ENCODE measurements at regions not wholly inside any gene's neighbourhood (a gene's known extent, or its start where the extent isn't known, plus 50 kb on each side); places are given as distances from the start of the nearest gene placed in this dataset.
"Not testable (repeated sequence)": the region's sequence is repeated elsewhere in the genome, so short reads cannot be mapped to it uniquely, and the experiment has no call there.

DNA sequence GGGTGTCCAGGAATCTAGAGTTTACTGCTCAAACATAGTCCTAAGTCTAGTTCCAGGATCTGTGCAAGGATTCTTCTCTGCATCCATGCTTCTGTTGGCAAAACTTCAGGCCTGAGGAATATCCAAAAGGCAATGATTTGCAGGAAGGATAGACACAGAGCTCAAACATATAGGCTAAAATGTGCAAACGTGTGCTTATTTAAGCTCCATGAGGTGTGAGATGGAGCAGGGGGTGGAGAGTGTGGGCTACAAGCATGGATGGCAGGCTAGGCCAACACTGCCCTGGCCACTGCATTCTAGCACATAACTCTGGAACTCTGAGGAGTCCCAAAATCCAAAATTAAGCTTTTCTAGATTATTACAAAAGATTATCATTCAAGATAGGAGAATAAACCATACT, 301.1 kb downstream of the PAX3 start:
- Histone ChIP-seq H3K4me3 (ENCODE audit: insufficient read depth, low read depth, low read length) (no peak overlapping the region), H3K27me3 (ENCODE audit: control insufficient read depth, insufficient read depth, low read length) (no peaks in the 10 kb centered on the region), H3K36me3 (replicated peaks; ENCODE audit: control insufficient read depth, insufficient read depth, low read length) (no peaks in the 10 kb centered on the region)
- DNase-seq, result no peak

DNA sequence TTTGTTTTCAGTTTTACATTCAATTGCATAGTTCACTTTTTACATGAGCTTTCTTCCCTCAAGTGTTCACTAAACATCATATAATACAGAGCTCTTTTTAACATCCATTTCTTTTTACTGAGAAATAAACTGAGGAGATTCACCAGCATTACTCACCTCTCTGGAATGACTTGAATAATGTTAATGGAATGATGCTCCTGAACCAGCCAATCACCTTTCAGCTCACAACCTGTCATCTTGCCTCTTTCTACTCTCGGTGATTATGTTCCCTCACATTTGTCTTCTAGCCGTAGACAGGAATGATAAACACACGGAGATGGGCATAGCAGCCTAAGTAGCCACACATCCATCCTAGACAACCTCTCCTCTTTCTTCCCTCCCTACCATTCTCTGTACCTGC, 301.7 kb downstream of the PAX3 start:
- Histone ChIP-seq H3K36me3 (replicated peaks; ENCODE audit: control insufficient read depth, insufficient read depth, low read length) (no peaks in the 10 kb centered on the region), H3K27me3 (ENCODE audit: control insufficient read depth, insufficient read depth, low read length) (no peaks in the 10 kb centered on the region), H3K4me3 (ENCODE audit: insufficient read depth, low read depth, low read length) (no peak overlapping the region)
- peak; percentile 5 for DNase-seq

GRCh38 chr2:221994926-221995325, 303.9 kb downstream of the PAX3 start:
- no peak for DNase-seq
- H3K27me3 ChIP-seq (ENCODE audit: control insufficient read depth, insufficient read depth, low read length), result no peaks in the 10 kb centered on the region
- no peak overlapping the region for H3K4me3 ChIP-seq (ENCODE audit: insufficient read depth, low read depth, low read length)
- H3K36me3 ChIP-seq (replicated peaks; ENCODE audit: control insufficient read depth, insufficient read depth, low read length), result no peaks in the 10 kb centered on the region

DNA sequence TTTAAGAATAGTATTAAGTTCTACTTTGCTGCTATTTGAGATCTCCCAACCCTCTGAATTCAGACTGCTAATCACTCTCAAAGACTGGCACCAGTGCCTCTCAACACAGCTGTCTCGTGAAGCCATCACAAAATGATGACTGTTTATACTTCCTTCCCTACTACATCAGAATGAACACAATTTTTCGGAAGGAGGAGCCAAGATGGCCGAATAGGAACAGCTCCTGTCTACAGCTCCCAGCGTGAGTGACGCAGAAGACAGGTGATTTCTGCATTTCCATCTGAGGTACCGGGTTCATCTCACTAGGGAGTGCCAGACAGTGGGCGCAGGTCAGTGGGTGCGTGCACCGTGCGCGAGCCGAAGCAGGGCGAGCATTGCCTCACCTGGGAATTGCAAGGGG, 314.4 kb downstream of the PAX3 start:
- H3K4me3 ChIP-seq (ENCODE audit: insufficient read depth, low read depth, low read length); H3K36me3 ChIP-seq (replicated peaks; ENCODE audit: control insufficient read depth, insufficient read depth, low read length); DNase-seq; H3K27me3 ChIP-seq (ENCODE audit: control insufficient read depth, insufficient read depth, low read length): not testable (repeated sequence)

GRCh38 chr2:221981912-221982470, 316.8 kb downstream of the PAX3 start:
- DNase-seq, result no peak
- H3K27me3 ChIP-seq (ENCODE audit: control insufficient read depth, insufficient read depth, low read length), result no peaks in the 10 kb centered on the region
- no peaks in the 10 kb centered on the region for H3K36me3 ChIP-seq (replicated peaks; ENCODE audit: control insufficient read depth, insufficient read depth, low read length)
- H3K4me3 ChIP-seq (ENCODE audit: insufficient read depth, low read depth, low read length), result no peak overlapping the region

DNA sequence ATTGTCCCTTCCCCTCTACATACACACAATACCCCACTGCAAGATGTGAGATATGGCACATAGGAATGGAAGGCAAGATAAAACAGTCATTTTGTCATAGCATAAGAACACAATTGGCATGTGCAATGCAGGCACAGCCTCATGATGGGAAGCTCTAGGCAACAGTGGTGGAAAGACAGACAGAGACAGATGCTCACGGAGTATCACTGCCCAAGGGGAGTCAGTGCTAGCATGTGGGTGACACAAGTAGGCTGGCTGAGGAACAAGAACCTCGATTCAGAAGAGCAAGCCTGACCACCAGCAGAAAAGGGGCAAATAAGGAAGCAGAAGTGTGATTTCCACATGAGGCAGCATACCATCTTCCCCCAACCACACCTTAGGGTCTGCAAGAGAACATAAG, 323.6 kb downstream of the PAX3 start:
- Histone ChIP-seq H3K27me3 (ENCODE audit: control insufficient read depth, insufficient read depth, low read length) (no peaks in the 10 kb centered on the region), H3K4me3 (ENCODE audit: insufficient read depth, low read depth, low read length) (no peak overlapping the region), H3K36me3 (replicated peaks; ENCODE audit: control insufficient read depth, insufficient read depth, low read length) (no peaks in the 10 kb centered on the region)
- no peak for DNase-seq

- no peak for DNase-seq
- Histone ChIP-seq H3K36me3 (replicated peaks; ENCODE audit: control insufficient read depth, insufficient read depth, low read length) (no peaks in the 10 kb centered on the region), H3K4me3 (ENCODE audit: insufficient read depth, low read depth, low read length) (no peak overlapping the region), H3K27me3 (ENCODE audit: control insufficient read depth, insufficient read depth, low read length) (no peaks in the 10 kb centered on the region)
Measured at GRCh38 chr2:221973902-221974301, 324.9 kb downstream of the PAX3 start.

- DNase-seq, result no peak
- H3K27me3 ChIP-seq (ENCODE audit: control insufficient read depth, insufficient read depth, low read length), result no peaks in the 10 kb centered on the region
- H3K4me3 ChIP-seq (ENCODE audit: insufficient read depth, low read depth, low read length), result no peak overlapping the region
- no peaks in the 10 kb centered on the region for H3K36me3 ChIP-seq (replicated peaks; ENCODE audit: control insufficient read depth, insufficient read depth, low read length)
Measured at GRCh38 chr2:221973502-221973901, 325.3 kb downstream of the PAX3 start.

GRCh38 chr2:221972813-221973478, 325.9 kb downstream of the PAX3 start:
- no peaks in the 10 kb centered on the region for H3K27me3 ChIP-seq (ENCODE audit: control insufficient read depth, insufficient read depth, low read length)
- DNase-seq, result no peak
- no peak overlapping the region for H3K4me3 ChIP-seq (ENCODE audit: insufficient read depth, low read depth, low read length)
- no peaks in the 10 kb centered on the region for H3K36me3 ChIP-seq (replicated peaks; ENCODE audit: control insufficient read depth, insufficient read depth, low read length)

DNA sequence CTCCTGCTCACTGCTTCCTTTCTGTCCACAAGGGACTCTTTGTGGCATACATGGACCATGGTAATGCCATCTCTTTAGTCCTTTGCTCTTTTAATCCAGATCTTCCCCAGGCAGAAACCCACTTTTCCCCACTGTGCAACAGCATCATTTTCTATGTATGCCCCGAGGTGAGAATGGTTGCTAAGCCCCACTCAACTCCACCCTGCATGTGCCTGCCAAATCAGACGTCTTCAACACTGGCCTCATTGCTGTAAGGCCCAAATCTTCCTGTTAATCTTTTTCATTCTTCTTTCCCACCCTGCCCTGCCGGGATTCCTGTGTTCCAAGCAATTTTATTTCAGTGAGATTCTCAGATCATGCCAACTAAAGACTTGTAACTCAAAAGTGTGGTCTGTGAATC, 328.4 kb downstream of the PAX3 start:
- no peaks in the 10 kb centered on the region for H3K36me3 ChIP-seq (replicated peaks; ENCODE audit: control insufficient read depth, insufficient read depth, low read length)
- H3K27me3 ChIP-seq (ENCODE audit: control insufficient read depth, insufficient read depth, low read length), result no peaks in the 10 kb centered on the region
- no peak overlapping the region for H3K4me3 ChIP-seq (ENCODE audit: insufficient read depth, low read depth, low read length)
- DNase-seq, result no peak

DNA sequence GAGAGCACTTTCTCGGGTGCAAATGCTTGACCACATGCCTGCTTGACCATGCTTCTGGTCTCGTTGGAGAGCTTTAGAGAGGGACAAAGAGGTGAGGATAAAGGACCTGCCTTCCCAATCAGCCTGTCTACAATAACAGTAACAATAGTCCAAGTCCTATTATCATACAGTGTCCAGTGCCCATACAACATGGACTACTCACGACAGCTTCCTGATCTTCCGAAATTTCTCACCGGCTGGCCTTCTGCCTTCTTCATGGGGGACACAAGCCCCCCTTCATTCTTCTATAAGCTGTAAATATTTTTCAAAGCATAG, 329.0 kb downstream of the PAX3 start:
- DNase-seq, result no peak
- Histone ChIP-seq H3K27me3 (ENCODE audit: control insufficient read depth, insufficient read depth, low read length) (no peaks in the 10 kb centered on the region), H3K36me3 (replicated peaks; ENCODE audit: control insufficient read depth, insufficient read depth, low read length) (no peaks in the 10 kb centered on the region), H3K4me3 (ENCODE audit: insufficient read depth, low read depth, low read length) (no peak overlapping the region)

DNA sequence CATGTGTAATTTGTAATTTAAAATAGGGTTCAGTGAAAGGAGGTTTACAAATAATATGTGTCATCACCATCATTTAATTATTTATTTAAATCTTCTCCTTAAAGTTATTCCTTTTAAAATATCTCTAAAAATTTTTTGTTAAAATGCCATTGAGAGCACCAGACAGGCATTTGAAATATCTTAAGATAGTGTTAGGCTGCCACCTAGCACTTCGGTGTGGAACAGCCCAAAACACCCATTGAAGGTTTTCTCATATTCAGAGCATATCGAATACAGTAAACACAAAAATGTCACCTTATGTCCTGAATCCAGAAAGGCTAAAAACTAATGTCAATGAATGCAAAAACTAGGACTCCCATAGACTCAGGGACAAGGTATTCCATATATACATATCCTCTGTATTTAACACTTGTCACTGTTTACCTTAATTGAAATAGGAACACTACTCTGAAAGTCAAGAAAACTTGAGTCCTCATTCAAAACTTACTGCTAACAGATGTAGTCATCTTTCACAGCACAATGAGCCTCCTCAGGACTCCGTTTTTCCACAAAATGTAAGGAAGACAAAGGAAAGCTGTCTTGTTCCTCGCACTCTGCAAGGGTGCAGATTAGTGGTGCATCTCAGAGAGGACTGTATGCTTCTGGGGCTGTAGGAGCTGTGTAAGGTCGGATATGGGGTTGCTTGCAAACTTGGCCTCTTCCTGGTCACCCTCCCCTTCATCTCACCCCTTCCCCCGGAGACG, 329.5 kb downstream of the PAX3 start:
- H3K36me3 ChIP-seq (replicated peaks; ENCODE audit: control insufficient read depth, insufficient read depth, low read length), result no peaks in the 10 kb centered on the region
- no peak overlapping the region for H3K4me3 ChIP-seq (ENCODE audit: insufficient read depth, low read depth, low read length)
- H3K27me3 ChIP-seq (ENCODE audit: control insufficient read depth, insufficient read depth, low read length), result no peaks in the 10 kb centered on the region
- peak; percentile 29 for DNase-seq

- no peaks in the 10 kb centered on the region for H3K27me3 ChIP-seq (ENCODE audit: control insufficient read depth, insufficient read depth, low read length)
- H3K4me3 ChIP-seq (ENCODE audit: insufficient read depth, low read depth, low read length), result no peak overlapping the region
- no peaks in the 10 kb centered on the region for H3K36me3 ChIP-seq (replicated peaks; ENCODE audit: control insufficient read depth, insufficient read depth, low read length)
- no peak for DNase-seq
Measured at GRCh38 chr2:221962186-221962585, 336.6 kb downstream of the PAX3 start.

GRCh38 chr2:221961561-221961960, 337.2 kb downstream of the PAX3 start:
- H3K27me3 ChIP-seq (ENCODE audit: control insufficient read depth, insufficient read depth, low read length), result no peaks in the 10 kb centered on the region

GRCh38 chr2:221958224-221958623, 340.6 kb downstream of the PAX3 start:
- Histone ChIP-seq H3K4me3 (ENCODE audit: insufficient read depth, low read depth, low read length) (no peak overlapping the region), H3K36me3 (replicated peaks; ENCODE audit: control insufficient read depth, insufficient read depth, low read length) (no peaks in the 10 kb centered on the region), H3K27me3 (ENCODE audit: control insufficient read depth, insufficient read depth, low read length) (no peaks in the 10 kb centered on the region)
- DNase-seq, result peak; percentile 26

More at GRCh38 chr2:221961561-221961960, 337.2 kb downstream of the PAX3 start:
- DNase-seq, result no peak
- H3K4me3 ChIP-seq (ENCODE audit: insufficient read depth, low read depth, low read length), result no peak overlapping the region
- no peaks in the 10 kb centered on the region for H3K36me3 ChIP-seq (replicated peaks; ENCODE audit: control insufficient read depth, insufficient read depth, low read length)

Data from H7 (cell line).